ENCODE measurements at regions not wholly inside any gene's neighbourhood (a gene's known extent, or its start where the extent isn't known, plus 50 kb on each side); places are given as distances from the start of the nearest gene placed in this dataset.
"Not testable (repeated sequence)": the region's sequence is repeated elsewhere in the genome, so short reads cannot be mapped to it uniquely, and the experiment has no call there.

DNA sequence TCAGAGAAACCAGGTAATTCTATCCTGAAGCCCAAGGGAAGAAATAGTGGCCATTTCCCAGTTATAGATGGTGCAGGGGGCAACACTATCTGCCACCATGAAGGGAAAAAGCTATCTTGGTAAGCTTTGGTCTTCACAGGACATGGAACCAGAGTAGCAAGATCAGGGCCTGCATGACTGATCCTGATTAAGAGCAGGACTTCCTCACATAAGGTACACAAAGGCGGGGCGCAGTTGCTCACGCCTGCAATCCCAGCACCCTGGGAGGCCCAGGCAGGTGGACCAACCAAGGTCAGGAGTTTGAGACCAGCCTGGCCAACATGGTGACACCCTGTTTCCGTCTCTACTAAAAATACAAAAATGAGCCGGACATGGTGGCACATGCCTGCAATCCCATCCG is 148.4 kb upstream of the USP9X start:
- in situ Hi-C loops (cut with MboI; ENCODE audit: low sequenced_read_pairs) = no loop called here

DNA sequence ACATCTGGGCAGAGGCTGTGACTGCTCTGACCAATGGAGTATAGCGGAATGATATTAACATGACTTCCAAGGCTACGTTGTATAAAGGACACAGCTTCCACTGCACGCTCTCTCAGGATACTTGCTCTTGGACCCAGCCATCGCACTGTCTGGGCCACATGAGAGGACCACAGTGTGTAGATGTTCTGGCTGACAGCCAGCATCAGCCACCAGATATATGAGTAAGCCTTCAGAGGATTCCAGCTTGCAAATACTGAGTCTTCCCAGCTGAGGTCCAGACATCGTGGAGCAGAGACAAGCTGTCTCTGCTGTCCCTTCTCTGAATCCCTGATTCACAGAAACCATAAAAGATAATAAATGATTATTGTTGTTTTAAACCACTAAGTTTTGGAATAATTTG is 146.8 kb upstream of the USP9X start:
- in situ Hi-C loops (cut with MboI; ENCODE audit: low sequenced_read_pairs) = no loop called here

DNA sequence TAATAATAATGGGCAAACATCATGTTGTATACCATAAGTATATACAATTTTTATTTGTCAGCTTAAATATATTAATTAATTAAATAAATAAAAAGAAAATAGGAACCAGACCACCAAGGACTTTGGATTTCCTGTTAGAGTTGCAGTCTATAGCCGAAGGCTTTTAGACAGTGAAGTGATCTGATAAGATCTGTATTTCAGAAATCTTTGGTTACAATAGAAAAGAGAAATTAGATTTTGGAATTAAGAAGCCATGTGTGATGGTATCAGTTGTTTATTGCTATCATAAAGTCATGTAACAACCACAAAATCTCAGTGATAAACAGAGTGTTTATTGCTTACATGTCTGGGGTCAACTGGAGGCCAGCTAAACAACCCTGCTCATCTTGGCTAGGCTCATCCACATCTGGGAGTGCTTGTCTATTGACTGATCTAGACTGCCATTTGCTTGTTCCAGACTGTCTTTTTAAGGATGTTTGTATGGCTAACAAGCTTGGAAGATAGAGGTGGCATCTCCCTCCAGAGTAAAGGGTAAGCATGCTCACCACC is 142.1 kb upstream of the USP9X start:
- in situ Hi-C loops (cut with MboI; ENCODE audit: low sequenced_read_pairs) = no loop called here

DNA sequence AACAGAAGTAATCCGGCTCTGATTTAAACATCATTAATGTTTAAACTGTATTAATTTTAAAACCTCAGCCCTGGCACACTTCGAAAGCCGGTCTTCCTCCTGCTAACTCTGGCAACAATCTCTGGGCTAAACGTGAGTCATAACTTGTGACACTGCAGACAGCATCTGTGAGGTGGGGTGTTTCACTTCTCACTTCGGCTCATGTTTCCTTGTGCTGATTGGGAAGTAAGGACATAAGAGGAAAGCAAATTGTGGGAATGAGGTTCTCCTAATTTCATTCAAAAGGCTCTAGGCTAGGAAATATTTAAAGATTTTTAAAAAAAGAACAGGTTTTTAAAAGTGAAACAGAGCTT is 139.9 kb upstream of the USP9X start:
- in situ Hi-C loops (cut with MboI; ENCODE audit: low sequenced_read_pairs) = no loop called here

DNA sequence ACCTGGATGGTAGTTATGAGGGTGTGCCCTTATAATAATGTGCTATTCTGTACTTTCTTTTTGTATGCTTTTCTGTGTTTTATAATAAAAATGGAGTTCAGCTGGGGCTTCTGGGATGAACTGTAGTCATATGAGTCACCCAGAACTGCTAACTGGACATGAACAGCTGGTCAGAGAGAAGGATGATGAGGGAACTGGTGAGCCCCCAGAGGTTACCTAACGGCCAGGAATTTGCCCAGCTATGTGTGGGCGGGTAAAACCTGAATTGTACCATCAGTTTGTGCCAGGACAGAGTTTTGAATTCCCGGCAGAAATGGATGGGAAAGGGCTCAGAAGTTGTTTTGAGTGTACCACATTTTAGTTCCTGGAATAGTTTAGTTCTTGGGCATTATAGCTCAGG is 138.0 kb upstream of the USP9X start:
- in situ Hi-C loops (cut with MboI; ENCODE audit: low sequenced_read_pairs) = no loop called here

DNA sequence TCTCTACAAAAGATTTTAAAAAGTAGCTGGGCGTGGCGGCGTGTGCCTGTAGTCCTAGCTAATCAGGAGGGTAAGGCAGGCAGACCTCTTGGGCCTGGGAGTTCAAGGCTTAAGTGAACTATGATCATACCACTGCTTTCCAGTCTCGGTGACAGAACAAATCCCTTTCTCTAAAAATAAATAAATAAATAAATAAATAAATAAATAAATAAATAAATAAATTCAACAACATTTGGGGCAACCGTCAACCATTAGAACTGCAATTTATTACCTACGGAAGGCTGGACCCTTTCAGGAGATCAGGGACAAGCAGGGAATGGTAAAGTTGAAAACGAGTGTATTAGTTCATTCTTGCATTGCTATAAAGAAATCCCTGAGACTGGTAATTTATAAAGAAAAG is 136.2 kb upstream of the USP9X start:
- in situ Hi-C loops (cut with MboI; ENCODE audit: low sequenced_read_pairs) = no loop called here

DNA sequence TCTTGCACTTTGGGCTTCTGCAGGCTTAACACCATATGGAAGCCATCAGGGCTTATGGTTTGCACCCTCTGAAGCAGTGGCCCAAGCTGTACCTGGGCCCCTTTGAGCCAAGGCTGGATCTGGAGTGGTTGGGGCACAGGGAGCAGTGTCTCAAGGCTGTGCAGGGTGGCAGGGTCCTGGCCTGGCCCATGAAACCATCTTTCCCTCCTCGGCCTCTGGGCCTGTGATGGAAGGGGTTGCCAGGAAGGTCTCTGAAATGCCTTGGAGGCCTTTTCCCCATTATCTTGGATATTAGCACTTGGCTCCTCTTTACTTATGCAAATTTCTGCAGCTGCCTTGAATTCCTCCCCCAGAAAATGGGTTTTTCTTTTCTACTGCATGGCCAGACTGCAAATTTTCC is 134.7 kb upstream of the USP9X start:
- in situ Hi-C loops (cut with MboI; ENCODE audit: low sequenced_read_pairs) = no loop called here

DNA sequence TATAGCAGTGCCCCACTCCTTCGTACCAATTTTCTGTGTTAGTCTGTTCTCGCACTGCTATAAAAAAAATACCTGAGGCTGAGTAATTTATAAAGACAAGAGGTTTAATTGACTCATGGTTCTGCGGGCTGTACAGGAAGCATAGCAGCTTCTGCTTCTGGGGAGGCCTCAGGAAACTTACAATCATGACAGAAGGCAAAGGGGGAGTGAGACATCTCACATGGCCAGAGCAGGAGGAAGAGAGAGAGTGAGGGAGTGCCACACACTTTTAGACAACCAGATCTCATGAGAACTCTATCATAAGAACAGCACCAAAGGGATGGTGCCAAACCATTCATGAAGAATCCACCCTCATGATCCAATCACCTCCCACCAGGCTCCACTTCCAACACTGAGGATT is 133.8 kb upstream of the USP9X start:
- in situ Hi-C loops (cut with MboI; ENCODE audit: low sequenced_read_pairs) = not testable (repeated sequence)

DNA sequence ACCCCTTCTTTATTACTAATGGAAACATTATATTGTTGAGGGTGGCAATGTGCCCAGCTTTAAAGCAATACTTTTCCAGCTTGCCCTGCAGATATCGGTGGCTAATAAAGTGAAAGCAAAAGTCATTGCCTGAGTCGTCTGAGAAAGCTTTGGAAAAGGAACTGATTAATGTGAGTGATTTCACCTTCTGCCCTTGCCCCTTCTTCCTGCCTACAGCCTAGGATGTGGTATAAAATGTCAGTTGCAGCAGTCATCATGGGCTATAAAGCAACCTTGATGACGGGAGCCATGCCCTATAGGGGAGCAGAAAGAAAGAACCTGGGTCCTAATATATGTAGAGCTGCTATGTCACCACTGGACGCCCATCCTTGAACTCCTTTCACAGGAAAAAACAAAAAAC is 132.4 kb upstream of the USP9X start:
- in situ Hi-C loops (cut with MboI; ENCODE audit: low sequenced_read_pairs) = no loop called here

DNA sequence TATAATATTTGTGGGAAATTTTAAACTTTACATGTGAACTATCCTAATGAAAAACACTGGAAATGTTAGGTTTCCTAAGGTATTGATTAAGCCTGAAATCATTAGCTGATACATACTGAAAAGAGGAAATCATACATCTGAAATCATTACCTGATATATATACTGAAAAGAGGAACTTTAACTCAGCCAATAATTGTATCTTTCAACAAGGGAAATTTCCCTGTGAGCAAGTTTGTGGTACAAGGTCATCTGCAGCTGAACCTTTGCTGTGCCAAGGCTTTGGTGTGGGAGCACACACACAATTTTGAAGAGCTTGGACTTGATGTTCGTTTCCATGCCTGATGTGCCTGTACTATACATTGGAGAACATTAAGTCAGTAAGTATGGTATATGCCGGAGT is 131.9 kb upstream of the USP9X start:
- in situ Hi-C loops (cut with MboI; ENCODE audit: low sequenced_read_pairs) = no loop called here

DNA sequence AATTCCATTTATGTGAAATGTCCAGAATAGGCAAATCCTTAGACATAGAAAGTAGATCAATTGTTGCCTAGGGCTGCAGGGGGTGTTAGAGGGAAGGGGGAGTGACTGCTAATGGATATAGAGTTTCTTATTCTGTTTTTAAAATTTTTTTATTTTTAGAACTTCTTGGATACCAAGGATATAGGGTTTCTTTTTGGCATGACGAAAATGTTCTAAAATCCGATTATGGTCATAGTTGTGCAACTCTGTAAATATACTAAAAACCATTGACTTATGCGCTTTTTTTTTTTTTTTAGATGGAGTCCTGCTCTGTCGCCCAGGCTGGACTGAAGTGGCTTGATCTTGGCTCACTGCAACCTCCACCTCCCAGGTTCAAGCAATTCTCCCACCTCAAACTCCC is 125.2 kb upstream of the USP9X start:
- in situ Hi-C loops (cut with MboI; ENCODE audit: low sequenced_read_pairs) = no loop called here

DNA sequence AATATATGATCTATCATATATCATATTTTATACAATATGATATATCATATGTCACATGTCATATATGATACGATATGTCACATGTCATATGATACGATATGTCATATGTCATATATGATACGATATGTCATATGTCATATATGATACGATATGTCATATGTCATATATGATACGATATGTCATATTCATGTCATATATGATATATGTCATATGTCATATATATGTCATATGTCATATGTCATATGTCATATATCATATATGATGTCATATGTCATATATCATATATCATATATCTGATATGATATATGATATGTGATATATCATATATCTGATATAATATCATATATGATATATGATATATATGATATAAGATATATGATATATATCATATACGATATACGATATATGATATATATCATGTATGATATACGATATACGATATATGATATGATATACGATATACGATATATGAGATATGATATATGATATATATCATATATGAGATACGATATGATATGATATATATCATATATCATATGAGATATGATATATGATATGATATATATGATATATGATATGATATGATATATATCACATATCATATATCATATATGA is 122.3 kb upstream of the USP9X start:
- in situ Hi-C loops (cut with MboI; ENCODE audit: low sequenced_read_pairs) = no loop called here

DNA sequence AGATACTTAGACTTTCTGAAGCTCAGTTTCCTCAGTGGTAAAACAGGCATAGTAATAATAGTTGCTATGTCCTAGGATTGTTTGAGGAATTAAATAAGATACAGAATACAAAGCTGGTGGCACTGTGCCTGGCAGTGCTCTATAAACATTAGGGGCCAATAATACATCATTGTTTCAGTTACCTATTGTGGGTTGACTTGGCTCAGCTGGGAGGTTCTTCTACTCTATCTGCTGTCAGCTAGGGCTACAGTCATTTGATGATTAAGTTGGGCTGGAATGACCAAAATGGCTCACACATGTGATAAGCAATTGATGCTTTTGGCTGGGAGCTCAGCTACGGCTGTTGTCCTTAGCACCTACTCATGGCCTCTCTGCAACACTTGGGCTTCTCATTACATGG is 121.2 kb upstream of the USP9X start:
- in situ Hi-C loops (cut with MboI; ENCODE audit: low sequenced_read_pairs) = no loop called here

DNA sequence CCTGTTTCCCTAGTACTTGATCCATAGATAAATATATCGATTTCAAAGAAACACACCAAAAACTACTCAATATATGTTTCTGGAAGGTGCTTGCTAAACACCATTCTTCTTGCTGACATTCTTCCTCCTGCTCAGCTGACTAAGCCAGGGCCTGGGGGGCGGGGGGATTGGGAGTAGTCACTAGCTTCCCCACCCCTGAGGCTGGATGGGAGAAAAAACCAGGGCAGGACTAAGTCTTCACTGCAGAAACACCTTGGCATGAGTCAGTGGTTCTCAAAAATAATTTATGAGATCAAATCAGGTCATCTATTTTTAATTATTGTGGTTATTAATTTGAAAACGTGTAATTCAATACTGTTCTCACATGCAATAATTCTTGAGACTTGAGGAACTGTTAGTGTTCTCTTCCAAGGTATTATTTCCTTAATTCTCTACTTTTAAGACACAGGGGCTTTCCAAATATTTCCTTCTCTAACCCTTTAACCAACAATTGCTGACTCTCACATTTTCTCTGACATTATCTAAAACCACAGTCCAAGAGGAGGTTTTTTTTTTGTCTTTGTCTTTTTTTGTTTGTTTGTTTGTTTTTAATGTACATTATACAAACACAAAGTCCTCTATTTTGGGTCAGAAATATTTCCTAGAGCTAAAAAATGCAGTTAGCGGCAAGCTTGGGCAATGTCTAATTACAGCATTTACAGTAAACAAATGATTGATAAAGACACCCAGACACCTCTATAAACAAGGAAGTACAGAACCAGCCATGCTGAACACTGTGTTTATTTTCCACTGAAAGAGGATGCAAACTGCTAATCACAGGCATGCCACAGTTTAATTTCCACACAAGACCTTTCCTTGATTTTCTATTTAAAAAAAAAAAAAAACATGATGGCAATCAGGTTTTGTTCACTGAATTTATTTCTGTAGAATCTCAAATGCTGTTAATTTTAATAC is 120.3 kb upstream of the USP9X start:
- in situ Hi-C loops (cut with MboI; ENCODE audit: low sequenced_read_pairs) = no loop called here

DNA sequence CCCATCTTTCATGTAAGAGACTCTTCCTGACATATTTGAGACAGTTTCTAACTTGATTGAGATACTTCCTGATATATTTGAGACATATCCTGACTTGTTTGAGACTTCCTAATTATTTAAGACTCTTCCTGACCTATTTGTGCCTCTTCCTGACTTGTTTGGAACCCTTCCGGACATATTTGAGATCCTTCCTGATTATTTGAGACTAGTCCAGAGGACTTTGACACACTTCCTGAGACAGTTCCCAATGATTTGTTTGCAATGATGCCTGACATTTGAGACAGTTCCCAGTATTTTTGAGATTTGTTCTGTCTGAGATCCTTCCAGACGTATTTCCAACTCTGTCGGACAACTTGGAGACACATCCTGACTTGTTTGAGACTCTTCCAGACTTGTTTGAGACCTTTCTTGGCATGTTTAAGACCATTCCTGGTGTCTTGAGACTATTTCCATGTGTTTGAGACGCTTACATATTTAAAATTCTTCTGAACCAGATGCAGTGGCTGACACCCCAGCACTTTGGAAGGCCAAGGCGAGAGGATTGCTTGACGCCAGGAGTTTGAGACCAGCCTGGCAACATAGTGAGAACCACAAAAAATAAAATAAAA is 118.9 kb upstream of the USP9X start:
- in situ Hi-C loops (cut with MboI; ENCODE audit: low sequenced_read_pairs) = no loop called here

DNA sequence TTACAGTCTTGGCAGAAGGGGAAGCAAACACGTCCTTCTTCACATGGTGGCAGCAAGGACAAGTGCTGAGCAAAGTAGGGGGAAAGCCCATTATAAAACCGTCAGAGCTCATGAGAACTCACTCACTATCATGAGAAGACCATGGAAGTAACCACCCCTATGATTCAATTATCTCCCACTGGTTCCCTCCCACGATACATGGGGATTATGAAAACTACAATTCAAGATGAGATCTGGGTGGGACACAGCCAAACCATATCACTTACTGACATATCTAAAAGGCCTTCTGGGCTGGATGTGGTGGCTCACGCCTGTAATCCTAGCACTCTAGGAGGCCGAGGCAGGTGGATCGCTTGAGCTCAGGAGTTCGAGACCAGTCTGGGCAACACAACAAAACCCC is 117.1 kb upstream of the USP9X start:
- in situ Hi-C loops (cut with MboI; ENCODE audit: low sequenced_read_pairs) = no loop called here

DNA sequence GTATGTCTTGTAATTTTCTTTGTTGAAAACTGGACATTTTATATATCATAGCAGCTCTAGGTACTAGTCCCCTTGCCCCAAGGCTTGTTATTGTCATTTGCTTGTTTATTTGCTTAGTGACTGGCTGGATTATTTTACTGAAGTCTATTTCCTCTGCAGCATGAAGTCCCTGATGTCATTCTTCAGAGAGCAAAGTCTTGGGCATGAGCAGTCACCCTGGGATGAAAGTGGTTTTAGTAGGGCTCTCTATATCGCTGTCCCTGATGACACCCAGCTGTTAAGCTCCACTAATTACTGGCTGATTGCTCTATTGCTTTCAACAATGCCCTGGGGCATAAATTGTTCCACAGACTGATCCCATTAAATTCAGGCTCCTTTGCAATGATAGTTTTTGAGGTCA is 113.5 kb upstream of the USP9X start:
- in situ Hi-C loops (cut with MboI; ENCODE audit: low sequenced_read_pairs) = no loop called here

DNA sequence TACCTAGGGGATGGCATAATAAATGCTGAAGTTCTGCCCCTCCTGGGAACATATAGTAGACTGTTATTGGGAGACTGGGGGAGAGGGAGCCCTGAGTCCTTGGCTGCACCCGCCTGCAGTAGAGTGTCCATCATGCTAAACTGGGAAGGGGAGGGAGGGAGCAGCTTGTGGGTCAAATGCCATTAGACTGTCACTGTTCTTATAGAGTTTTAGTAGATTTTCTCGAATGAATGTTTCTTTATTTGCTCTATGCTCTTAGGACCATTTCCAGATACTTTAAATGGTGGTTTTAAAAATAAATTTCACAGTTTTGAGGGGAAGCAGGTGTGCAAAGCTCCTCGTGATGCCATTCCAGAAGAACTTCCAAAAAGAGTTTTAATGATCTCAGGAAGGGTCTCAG is 111.6 kb upstream of the USP9X start:
- in situ Hi-C loops (cut with MboI; ENCODE audit: low sequenced_read_pairs) = no loop called here

DNA sequence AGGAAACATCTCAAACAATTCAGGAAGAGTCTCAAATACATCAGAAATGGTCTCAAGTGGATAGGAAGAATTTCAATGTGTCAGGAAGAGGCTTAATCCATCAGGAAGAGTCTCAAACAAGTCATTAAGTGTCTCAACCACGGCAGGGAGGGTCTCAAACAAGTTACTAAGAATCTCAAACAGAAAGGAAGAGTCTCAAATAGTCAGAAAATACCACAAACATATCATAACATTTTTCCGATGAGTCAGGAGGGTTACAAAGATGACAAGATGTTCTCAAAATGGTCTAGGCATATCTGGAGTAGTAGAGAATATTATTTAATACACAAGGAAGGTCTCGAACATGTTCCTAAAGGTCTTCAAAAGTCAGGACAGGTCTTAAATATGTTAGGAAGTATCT is 109.3 kb upstream of the USP9X start:
- in situ Hi-C loops (cut with MboI; ENCODE audit: low sequenced_read_pairs) = loop anchor here (25.0 kb wide), 1 partner anchor 89 kb away; no protein-coding TSS in a partner anchor

DNA sequence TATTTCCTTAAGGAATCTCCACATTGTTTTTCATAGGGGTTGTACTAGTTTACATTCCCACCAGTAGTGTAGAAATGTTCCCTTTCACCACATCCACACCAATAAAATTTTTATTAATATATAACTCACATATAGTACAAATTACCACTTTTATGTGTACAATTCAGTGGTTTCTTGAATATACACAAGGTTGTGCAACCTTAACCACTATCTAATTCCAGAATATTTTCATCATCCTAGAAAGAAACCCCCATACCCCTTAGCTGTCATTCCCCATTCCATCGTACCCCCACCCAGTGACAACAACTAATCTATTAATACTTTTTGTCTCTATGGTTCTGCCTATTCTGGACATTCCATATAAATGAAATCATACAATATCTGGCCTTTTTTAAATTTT is 108.3 kb upstream of the USP9X start:
- in situ Hi-C loops (cut with MboI; ENCODE audit: low sequenced_read_pairs) = loop anchor here (25.0 kb wide), 1 partner anchor 90 kb away; no protein-coding TSS in a partner anchor

DNA sequence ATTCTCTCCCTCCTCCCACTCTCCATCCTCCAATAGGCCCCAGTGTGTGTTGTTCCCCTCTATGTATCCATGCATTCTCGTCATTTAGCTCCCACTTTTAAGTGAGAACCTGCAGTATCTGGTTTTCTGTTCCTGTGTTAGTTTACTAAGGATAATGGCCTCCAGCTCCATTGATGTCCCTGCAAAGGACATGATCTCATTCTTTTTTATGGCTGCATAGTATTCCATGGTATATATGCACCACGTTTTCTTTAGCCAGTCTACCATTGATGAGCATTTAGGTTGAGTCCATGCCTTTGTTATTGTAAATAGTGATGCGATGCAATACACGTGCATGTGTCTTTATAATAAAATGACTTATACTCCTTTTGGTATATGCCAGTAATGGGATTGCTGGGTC is 100.3 kb upstream of the USP9X start:
- in situ Hi-C loops (cut with MboI; ENCODE audit: low sequenced_read_pairs) = loop anchor here (25.0 kb wide), 1 partner anchor 98 kb away; no protein-coding TSS in a partner anchor

DNA sequence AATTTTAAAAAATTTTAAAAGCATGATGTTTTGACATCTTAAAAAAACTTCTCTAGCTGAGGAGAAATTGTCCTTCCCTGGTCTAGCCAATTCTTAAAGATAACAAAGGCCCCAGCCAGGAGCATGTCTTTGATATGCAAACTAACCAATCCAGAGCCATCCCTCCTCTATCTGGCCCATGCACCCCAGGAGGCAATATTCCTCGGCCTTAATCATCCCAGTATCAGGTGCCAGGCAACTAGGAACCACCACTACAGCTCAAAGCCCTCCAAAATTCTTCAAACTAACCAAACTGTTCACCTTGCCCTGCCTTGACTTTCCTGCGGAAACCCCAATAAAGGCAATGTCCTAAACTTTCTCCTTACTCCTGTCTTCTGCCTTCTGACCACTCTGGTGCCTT is 97.8 kb upstream of the USP9X start:
- in situ Hi-C loops (cut with MboI; ENCODE audit: low sequenced_read_pairs) = loop anchor here (25.0 kb wide), 1 partner anchor 100 kb away; no protein-coding TSS in a partner anchor
